WERI-Rb-1 (cell line): ENCODE measurements at regions not wholly inside any gene's neighbourhood (a gene's known extent, or its start where the extent isn't known, plus 50 kb on each side); places are given as distances from the start of the nearest gene placed in this dataset.

Experiments
- DNase-seq: peaks from one replicate; pipeline ENCODE4 v3.0.0-alpha.2; 2020
- H3K27ac ChIP-seq: fragments of 250-450 bp; sonication (Bioruptor Pico); 2 replicates; pipeline ENCODE4 v1.5.1; 2020; ENCODE audit warnings: mild to moderate bottlenecking, moderate library complexity
- H3K27me3 ChIP-seq: fragments of 250-450 bp; sonication (Bioruptor Pico); 2 replicates; pipeline ENCODE4 v1.5.1; 2021; ENCODE audit warnings: mild to moderate bottlenecking, low read depth, moderate library complexity; ENCODE audit not compliant: insufficient read depth, severe bottlenecking
- H3K36me3 ChIP-seq: fragments of 250-450 bp; sonication (Bioruptor Pico); 2 replicates; pipeline ENCODE4 v1.5.1; 2020; ENCODE audit warnings: mild to moderate bottlenecking, moderate library complexity
- H3K4me3 ChIP-seq: 2 replicates; pipeline ENCODE4 v1.5.1; 2011; ENCODE audit warnings: low read depth, mild to moderate bottlenecking, control low read depth, low read length
- H3K9me3 ChIP-seq: fragments of 250-450 bp; sonication (Bioruptor Pico); 2 replicates; pipeline ENCODE4 v1.5.1; 2021; ENCODE audit warnings: mild to moderate bottlenecking, moderate library complexity; ENCODE audit not compliant: severe bottlenecking
- CTCF ChIP-seq: IDR thresholded peaks from 2 replicates; pipeline ENCODE4 v1.5.1; 2011; ENCODE audit warnings: low read depth, mild to moderate bottlenecking, control low read depth, inconsistent platforms, low read length

GRCh38 chr10:128489324-128490247, 363.4 kb upstream of the MKI67 start:
- DNase-seq, result peak; percentile 61
- Histone ChIP-seq H3K36me3 (no peaks in the 10 kb centered on the region), H3K9me3 (no peaks in the 10 kb centered on the region), H3K27ac (no peak overlapping the region; the same call in 1 of the 2 replicates), H3K4me3 (no peak overlapping the region), H3K27me3 (no peaks in the 10 kb centered on the region)
- peak; percentile 52 for TF ChIP-seq CTCF

- DNase-seq, result no peak
- no peaks in the 10 kb centered on the region for H3K27me3 ChIP-seq
- H3K9me3 ChIP-seq, result no peaks in the 10 kb centered on the region
- no peak overlapping the region for H3K27ac ChIP-seq
- H3K36me3 ChIP-seq, result no peaks in the 10 kb centered on the region
- H3K4me3 ChIP-seq, result no peak overlapping the region
- no peak for TF ChIP-seq CTCF
Measured at GRCh38 chr10:128491686-128492085, 365.5 kb upstream of the MKI67 start.

GRCh38 chr10:128493811-128494210, 367.6 kb upstream of the MKI67 start:
- H3K27me3 ChIP-seq, result no peaks in the 10 kb centered on the region
- H3K9me3 ChIP-seq, result no peaks in the 10 kb centered on the region
- no peaks in the 10 kb centered on the region for H3K36me3 ChIP-seq
- no peak for TF ChIP-seq CTCF
- no peak overlapping the region for H3K27ac ChIP-seq
- no peak overlapping the region for H3K4me3 ChIP-seq
- DNase-seq, result no peak

GRCh38 chr10:128494665-128495064, 368.4 kb upstream of the MKI67 start:
- TF ChIP-seq CTCF, result no peak
- H3K9me3 ChIP-seq, result no peaks in the 10 kb centered on the region
- no peaks in the 10 kb centered on the region for H3K27me3 ChIP-seq
- no peak overlapping the region for H3K4me3 ChIP-seq
- no peak for DNase-seq
- H3K36me3 ChIP-seq, result no peaks in the 10 kb centered on the region
- no peak overlapping the region for H3K27ac ChIP-seq

- no peak for DNase-seq
- Histone ChIP-seq H3K4me3 (no peak overlapping the region), H3K36me3 (no peaks in the 10 kb centered on the region), H3K27me3 (no peaks in the 10 kb centered on the region), H3K9me3 (no peaks in the 10 kb centered on the region), H3K27ac (no peak overlapping the region)
- no peak for TF ChIP-seq CTCF
Measured at GRCh38 chr10:128497660-128498377, 371.6 kb upstream of the MKI67 start.
